GM23338 (cell line): ENCODE measurements at regions not wholly inside any gene's neighbourhood (a gene's known extent, or its start where the extent isn't known, plus 50 kb on each side); places are given as distances from the start of the nearest gene placed in this dataset.

ENCODE experiments used
- ATAC-seq: fragments of 200-7000 bp; cut with Tn5 transposase; 3 replicates; pipeline ENCODE4 v1.9.1; 2020
- DNase-seq: peaks from one replicate; pipeline ENCODE4 v3.0.0-alpha.2; 2015; ENCODE audit warnings: low spot score
- H2AFZ ChIP-seq: fragments of 200-600 bp; sonication (generic); 2 replicates; pipeline ENCODE4 v1.8.0; 2016; ENCODE audit warnings: antibody characterized with exemption, mild to moderate bottlenecking, moderate library complexity
- H3F3A ChIP-seq: fragments of 200-600 bp; sonication (generic); replicated peaks from 2 replicates; pipeline ENCODE4 v1.8.0; 2017; ENCODE audit warnings: antibody characterized with exemption, mixed run types, low read depth
- H3K27ac ChIP-seq: fragments of 200-600 bp; sonication (generic); 2 replicates; pipeline ENCODE4 v1.6.1; 2016; ENCODE audit warnings: low read depth
- H3K27me3 ChIP-seq: fragments of 200-600 bp; sonication (generic); 2 replicates; pipeline ENCODE4 v1.8.0; 2016; ENCODE audit warnings: mild to moderate bottlenecking, mixed run types, moderate library complexity; ENCODE audit not compliant: insufficient read depth
- H3K36me3 ChIP-seq: fragments of 200-600 bp; sonication (generic); 2 replicates; pipeline ENCODE4 v1.8.0; 2016; ENCODE audit warnings: mild to moderate bottlenecking; ENCODE audit not compliant: insufficient read depth
- H3K4me1 ChIP-seq: fragments of 200-600 bp; sonication (generic); 2 replicates; pipeline ENCODE4 v1.8.0; 2016; ENCODE audit warnings: mild to moderate bottlenecking, moderate library complexity; ENCODE audit not compliant: insufficient read depth
- H3K4me2 ChIP-seq: fragments of 200-600 bp; sonication (generic); 2 replicates; pipeline ENCODE4 v1.7.1; 2017; ENCODE audit warnings: mixed run types
- H3K4me3 ChIP-seq: fragments of 200-600 bp; sonication (generic); 2 replicates; pipeline ENCODE4 v1.6.1; 2016; ENCODE audit warnings: mixed run types
- H3K79me2 ChIP-seq: fragments of 200-600 bp; sonication (generic); replicated peaks from 2 replicates; pipeline ENCODE4 v1.8.0; 2017; ENCODE audit warnings: mild to moderate bottlenecking; ENCODE audit not compliant: insufficient read depth
- H3K9me2 ChIP-seq: fragments of 200-600 bp; sonication (generic); 2 replicates; pipeline ENCODE4 v1.8.0; 2017; ENCODE audit not compliant: insufficient read depth
- H4K20me1 ChIP-seq: fragments of 200-600 bp; sonication (generic); replicated peaks from 2 replicates; pipeline ENCODE4 v1.8.0; 2017; ENCODE audit warnings: mild to moderate bottlenecking; ENCODE audit not compliant: insufficient read depth
- H3K27ac Mint-ChIP-seq: 2 replicates; pipeline ENCODE4 v1.8.0; 2020; ENCODE audit warnings: inconsistent platforms, mild to moderate bottlenecking, moderate library complexity, mixed read lengths
- H3K27me3 Mint-ChIP-seq: 3 replicates; pipeline ENCODE4 v1.8.0; 2022; ENCODE audit warnings: low read depth, mild to moderate bottlenecking, moderate library complexity, mixed read lengths, inconsistent platforms; ENCODE audit not compliant: insufficient read depth, poor library complexity
- H3K36me3 Mint-ChIP-seq: 3 replicates; pipeline ENCODE4 v1.8.0; 2021; ENCODE audit warnings: low read depth, mild to moderate bottlenecking, inconsistent platforms, moderate library complexity, mixed read lengths
- H3K4me1 Mint-ChIP-seq: 3 replicates; pipeline ENCODE4 v1.8.0; 2020; ENCODE audit warnings: mild to moderate bottlenecking, inconsistent platforms, mixed read lengths
- H3K4me3 Mint-ChIP-seq: 3 replicates; pipeline ENCODE4 v1.8.0; 2021; ENCODE audit warnings: moderate library complexity, mild to moderate bottlenecking, inconsistent platforms, mixed read lengths
- H3K9me3 Mint-ChIP-seq: 3 replicates; pipeline ENCODE4 v1.8.0; 2020; ENCODE audit warnings: moderate library complexity, mild to moderate bottlenecking, inconsistent platforms, mixed read lengths
- CREB1 ChIP-seq: fragments of 250-450 bp; sonication (Bioruptor Pico); IDR thresholded peaks from 2 replicates; pipeline ENCODE4 v1.5.0; 2020; ENCODE audit warnings: low read depth, mild to moderate bottlenecking, moderate library complexity
- CTCF ChIP-seq, 2 experiments: fragments of 200-600 bp in 1 of 2; sonication (generic) in 1 of 2; conservative IDR thresholded peaks; 2 replicates each; pipeline versions ENCODE4 v1.5.1 to v1.6.1; 2016 to 2017; ENCODE audit warnings: antibody characterized with exemption in 2 of 2, low read depth in 2 of 2, mild to moderate bottlenecking in 2 of 2, moderate library complexity in 1 of 2
- ETS1 ChIP-seq: IDR thresholded peaks from 2 replicates; pipeline ENCODE4 v1.6.1; 2016; ENCODE audit warnings: antibody characterized with exemption
- EZH2 ChIP-seq: fragments of 200-600 bp; sonication (generic); IDR thresholded peaks from one replicate; pipeline ENCODE4 v1.8.0; 2017; ENCODE audit warnings: antibody characterized with exemption, mild to moderate bottlenecking, low read depth; ENCODE audit not compliant: unreplicated experiment
- JUNB ChIP-seq: IDR thresholded peaks from one replicate; pipeline ENCODE4 v1.6.1; 2016; ENCODE audit warnings: antibody characterized with exemption; ENCODE audit not compliant: unreplicated experiment
- NANOG ChIP-seq: IDR thresholded peaks from 2 replicates; pipeline ENCODE4 v1.6.1; 2016; ENCODE audit warnings: antibody characterized with exemption, borderline replicate concordance
- POLR2AphosphoS5 ChIP-seq: IDR thresholded peaks from 2 replicates; pipeline ENCODE4 v1.6.1; 2016; ENCODE audit warnings: antibody characterized with exemption, low read depth
- STAT1 ChIP-seq: IDR thresholded peaks from one replicate; pipeline ENCODE4 v1.6.1; 2016; ENCODE audit warnings: antibody characterized with exemption; ENCODE audit not compliant: unreplicated experiment
- ZNF331 ChIP-seq: fragments of 250-450 bp; sonication (Bioruptor Pico); IDR thresholded peaks from 2 replicates; pipeline ENCODE4 v1.5.0; 2020; ENCODE audit warnings: low read depth, mild to moderate bottlenecking, moderate library complexity
- ZNF462 ChIP-seq: fragments of 250-450 bp; sonication (Bioruptor Pico); IDR thresholded peaks from 2 replicates; pipeline ENCODE4 v1.5.0; 2020; ENCODE audit warnings: mild to moderate bottlenecking, moderate library complexity

- Histone ChIP-seq H3K27me3 (no peaks in the 10 kb centered on the region), H2AFZ (no peak overlapping the region; the same call in 1 of the 2 replicates), H3K4me1 (no peaks in the 10 kb centered on the region), H3F3A (no peaks in the 10 kb centered on the region), H3K4me2 (no peak overlapping the region), H3K79me2 (no peaks in the 10 kb centered on the region), H3K36me3 (no peaks in the 10 kb centered on the region), H3K27ac (no peak overlapping the region), H4K20me1 (no peaks in the 10 kb centered on the region), H3K9me2 (peaks cover 7% of the 10 kb centered on the region; the same call in 1 of the 2 replicates), H3K4me3 (no peak overlapping the region)
- H3K27ac Mint-ChIP-seq = no peak overlapping the region
- H3K27me3 Mint-ChIP-seq = no peaks in the 10 kb centered on the region
- no peak for TF ChIP-seq ZNF331
- no peak for TF ChIP-seq JUNB
- TF ChIP-seq CREB1 = no peak
- no peak for TF ChIP-seq ETS1
- no peak for TF ChIP-seq EZH2
- DNase-seq (no peak), ATAC-seq (no peak)
- no peaks in the 10 kb centered on the region for H3K9me3 Mint-ChIP-seq
- H3K36me3 Mint-ChIP-seq = no peaks in the 10 kb centered on the region
- H3K4me1 Mint-ChIP-seq = no peaks in the 10 kb centered on the region
- no peak overlapping the region for H3K4me3 Mint-ChIP-seq
Measured at GRCh38 chr4:35100932-35101331, 1143.4 kb downstream of the ARAP2 start.

GRCh38 chr4:35102066-35102465, 1142.2 kb downstream of the ARAP2 start:
- Mint-ChIP-seq H3K9me3 (no peaks in the 10 kb centered on the region), H3K36me3 (no peaks in the 10 kb centered on the region), H3K27ac (no peak overlapping the region), H3K27me3 (no peaks in the 10 kb centered on the region), H3K4me3 (no peak overlapping the region), H3K4me1 (no peaks in the 10 kb centered on the region)
- no peak for ATAC-seq
- Histone ChIP-seq H3K27ac (no peak overlapping the region), H3K4me2 (no peak overlapping the region), H3K9me2 (peaks cover 7% of the 10 kb centered on the region; the same call in 1 of the 2 replicates), H3F3A (no peaks in the 10 kb centered on the region), H3K79me2 (no peaks in the 10 kb centered on the region), H2AFZ (no peak overlapping the region), H3K4me1 (no peaks in the 10 kb centered on the region), H3K4me3 (no peak overlapping the region), H3K36me3 (no peaks in the 10 kb centered on the region), H4K20me1 (no peaks in the 10 kb centered on the region), H3K27me3 (no peaks in the 10 kb centered on the region)
- DNase-seq = no peak
- no peak for TF ChIP-seq POLR2AphosphoS5
- TF ChIP-seq NANOG = no peak
- TF ChIP-seq CTCF (conservative IDR thresholded peaks at IDR 0.05; ENCODE audit: low read depth in 2 of 2) = no peak
- no peak for TF ChIP-seq EZH2
- TF ChIP-seq ZNF331 = no peak
- no peak for TF ChIP-seq ZNF462
- TF ChIP-seq JUNB = no peak
- no peak for TF ChIP-seq STAT1
- no peak for TF ChIP-seq ETS1
- no peak for TF ChIP-seq CREB1
